Astrocyte (in vitro differentiated cells and primary cell): ENCODE measurements at regions not wholly inside any gene's neighbourhood (a gene's known extent, or its start where the extent isn't known, plus 50 kb on each side); places are given as distances from the start of the nearest gene placed in this dataset.

Source experiments
- DNase-seq: peaks from one replicate; pipeline ENCODE4 v3.0.0-alpha.2; 2010; ENCODE audit warnings: low read depth
- FAIRE-seq: peaks from 2 replicates; lab custom pipeline; 2011; peaks lifted over from hg19 to GRCh38; lab: Jason Lieb, UNC
- H2AFZ ChIP-seq: 2 replicates; pipeline ENCODE4 v1.6.0; 2012; ENCODE audit warnings: low read depth, low read length, inconsistent platforms
- H3K27ac ChIP-seq: 2 replicates; pipeline ENCODE4 v1.5.1; 2011; ENCODE audit warnings: low read depth, low read length, inconsistent platforms
- H3K27me3 ChIP-seq: 2 replicates; pipeline ENCODE4 v1.6.0; 2011; ENCODE audit warnings: low read length, inconsistent platforms; ENCODE audit not compliant: insufficient read depth
- H3K36me3 ChIP-seq: 2 replicates; pipeline ENCODE4 v1.5.1; 2011; ENCODE audit warnings: low read length, inconsistent platforms; ENCODE audit not compliant: insufficient read depth
- H3K4me1 ChIP-seq: 2 replicates; pipeline ENCODE4 v1.5.1; 2011; ENCODE audit warnings: low read length, inconsistent platforms; ENCODE audit not compliant: insufficient read depth
- H3K4me2 ChIP-seq: 2 replicates; pipeline ENCODE4 v1.6.0; 2012; ENCODE audit warnings: low read length, inconsistent platforms
- H3K4me3 ChIP-seq: 2 replicates; pipeline ENCODE4 v1.5.1; 2011; ENCODE audit warnings: low read depth, mild to moderate bottlenecking, low read length, inconsistent platforms; ENCODE audit not compliant: insufficient read depth
- H3K79me2 ChIP-seq: 2 replicates; pipeline ENCODE4 v1.6.0; 2012; ENCODE audit warnings: mild to moderate bottlenecking, low read length, inconsistent platforms; ENCODE audit not compliant: insufficient read depth
- H3K9ac ChIP-seq: 2 replicates; pipeline ENCODE4 v1.6.0; 2012; ENCODE audit warnings: mild to moderate bottlenecking, low read length, inconsistent platforms
- H3K9me3 ChIP-seq: 2 replicates; pipeline ENCODE4 v1.5.1; 2012; ENCODE audit warnings: low read depth, mild to moderate bottlenecking, low read length, inconsistent platforms; ENCODE audit not compliant: insufficient read depth
- H4K20me1 ChIP-seq: 2 replicates; pipeline ENCODE4 v1.6.0; 2012; ENCODE audit warnings: low read length, inconsistent platforms; ENCODE audit not compliant: insufficient read depth
- H3K27ac Mint-ChIP-seq: one replicate; pipeline ENCODE4 v1.8.0; 2021; ENCODE audit warnings: mild to moderate bottlenecking, mixed read lengths; ENCODE audit not compliant: unreplicated experiment
- H3K27me3 Mint-ChIP-seq: one replicate; pipeline ENCODE4 v1.8.0; 2021; ENCODE audit warnings: low read depth, mixed read lengths; ENCODE audit not compliant: unreplicated experiment
- H3K36me3 Mint-ChIP-seq: one replicate; pipeline ENCODE4 v1.8.0; 2021; ENCODE audit warnings: low read depth, mixed read lengths; ENCODE audit not compliant: unreplicated experiment
- H3K4me1 Mint-ChIP-seq: one replicate; pipeline ENCODE4 v1.8.0; 2021; ENCODE audit warnings: low read depth, mixed read lengths; ENCODE audit not compliant: unreplicated experiment
- H3K4me3 Mint-ChIP-seq: one replicate; pipeline ENCODE4 v1.8.0; 2021; ENCODE audit warnings: mild to moderate bottlenecking, moderate library complexity, mixed read lengths; ENCODE audit not compliant: unreplicated experiment
- H3K9me3 Mint-ChIP-seq: one replicate; pipeline ENCODE4 v1.8.0; 2021; ENCODE audit warnings: mild to moderate bottlenecking, mixed read lengths; ENCODE audit not compliant: unreplicated experiment
- EZH2 ChIP-seq: IDR thresholded peaks from 2 replicates; pipeline ENCODE4 v1.6.1; 2012; ENCODE audit warnings: mild to moderate bottlenecking, low read length, inconsistent platforms; ENCODE audit not compliant: insufficient read depth
- TF ChIP-seq, protein P1 (sequence below): IDR thresholded peaks from 2 replicates; pipeline ENCODE4 v1.5.1; 2011; ENCODE audit warnings: low read depth, mild to moderate bottlenecking, inconsistent platforms, low read length, moderate library complexity; ENCODE audit not compliant: insufficient read depth

DNA sequence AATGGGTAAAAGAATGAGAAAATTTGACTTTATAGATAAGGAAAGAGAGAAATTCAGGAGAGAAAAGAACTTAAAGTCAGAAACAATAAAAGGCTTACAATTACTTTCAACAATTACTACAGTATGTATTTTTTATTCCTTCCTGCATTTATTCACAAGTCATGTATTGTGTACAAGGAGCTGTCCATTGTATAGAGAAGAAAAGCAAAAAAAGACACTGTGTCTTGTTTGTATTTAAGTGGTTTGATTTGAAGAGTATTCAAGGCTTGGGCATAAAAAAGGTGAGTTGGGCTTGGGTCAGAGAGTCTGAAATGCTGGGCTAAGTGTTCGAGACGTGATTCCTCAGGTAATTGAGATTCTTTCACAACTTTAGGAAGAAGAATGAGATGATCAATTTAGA is 394.2 kb upstream of the ROBO2 start:
- Histone ChIP-seq H3K79me2 (no peaks in the 10 kb centered on the region), H3K27ac (no peak overlapping the region), H3K9ac (no peak overlapping the region), H2AFZ (no peak overlapping the region), H3K4me3 (no peak overlapping the region), H3K36me3 (no peaks in the 10 kb centered on the region), H3K4me2 (no peak overlapping the region), H3K9me3 (no peaks in the 10 kb centered on the region), H4K20me1 (no peaks in the 10 kb centered on the region), H3K27me3 (no peaks in the 10 kb centered on the region), H3K4me1 (no peaks in the 10 kb centered on the region)
- no peaks in the 10 kb centered on the region for H3K4me1 Mint-ChIP-seq
- no peak overlapping the region for H3K4me3 Mint-ChIP-seq
- no peak overlapping the region for H3K27ac Mint-ChIP-seq
- no peaks in the 10 kb centered on the region for H3K36me3 Mint-ChIP-seq
- no peak for DNase-seq
- H3K9me3 Mint-ChIP-seq = no peaks in the 10 kb centered on the region
- TF ChIP-seq EZH2 = no peak
- TF ChIP-seq, protein P1, sequence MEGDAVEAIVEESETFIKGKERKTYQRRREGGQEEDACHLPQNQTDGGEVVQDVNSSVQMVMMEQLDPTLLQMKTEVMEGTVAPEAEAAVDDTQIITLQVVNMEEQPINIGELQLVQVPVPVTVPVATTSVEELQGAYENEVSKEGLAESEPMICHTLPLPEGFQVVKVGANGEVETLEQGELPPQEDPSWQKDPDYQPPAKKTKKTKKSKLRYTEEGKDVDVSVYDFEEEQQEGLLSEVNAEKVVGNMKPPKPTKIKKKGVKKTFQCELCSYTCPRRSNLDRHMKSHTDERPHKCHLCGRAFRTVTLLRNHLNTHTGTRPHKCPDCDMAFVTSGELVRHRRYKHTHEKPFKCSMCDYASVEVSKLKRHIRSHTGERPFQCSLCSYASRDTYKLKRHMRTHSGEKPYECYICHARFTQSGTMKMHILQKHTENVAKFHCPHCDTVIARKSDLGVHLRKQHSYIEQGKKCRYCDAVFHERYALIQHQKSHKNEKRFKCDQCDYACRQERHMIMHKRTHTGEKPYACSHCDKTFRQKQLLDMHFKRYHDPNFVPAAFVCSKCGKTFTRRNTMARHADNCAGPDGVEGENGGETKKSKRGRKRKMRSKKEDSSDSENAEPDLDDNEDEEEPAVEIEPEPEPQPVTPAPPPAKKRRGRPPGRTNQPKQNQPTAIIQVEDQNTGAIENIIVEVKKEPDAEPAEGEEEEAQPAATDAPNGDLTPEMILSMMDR = no peak
- no peak for FAIRE-seq
- no peaks in the 10 kb centered on the region for H3K27me3 Mint-ChIP-seq

- H3K4me2 ChIP-seq = no peak overlapping the region
- no peaks in the 10 kb centered on the region for H3K36me3 ChIP-seq
- no peak overlapping the region for H3K9ac ChIP-seq
- FAIRE-seq = no peak
- H3K27ac Mint-ChIP-seq = no peak overlapping the region
- DNase-seq = no peak
- TF ChIP-seq, protein P1 = no peak
- TF ChIP-seq EZH2 = no peak
- no peaks in the 10 kb centered on the region for H3K4me1 ChIP-seq
- H3K4me3 Mint-ChIP-seq = no peak overlapping the region
- H3K27me3 Mint-ChIP-seq = no peaks in the 10 kb centered on the region
- no peak overlapping the region for H3K4me3 ChIP-seq
- H3K9me3 ChIP-seq = no peaks in the 10 kb centered on the region
- H2AFZ ChIP-seq = no peak overlapping the region
- H3K79me2 ChIP-seq = no peaks in the 10 kb centered on the region
- no peaks in the 10 kb centered on the region for H3K9me3 Mint-ChIP-seq
- H3K36me3 Mint-ChIP-seq = no peaks in the 10 kb centered on the region
- no peak overlapping the region for H3K27ac ChIP-seq
- H3K4me1 Mint-ChIP-seq = no peaks in the 10 kb centered on the region
- H4K20me1 ChIP-seq = no peaks in the 10 kb centered on the region
- no peaks in the 10 kb centered on the region for H3K27me3 ChIP-seq
These were observed 392.9 kb upstream of the ROBO2 start for GRCh38 chr3:76646921-76647562.

- no peaks in the 10 kb centered on the region for H3K4me1 Mint-ChIP-seq
- Histone ChIP-seq H3K4me2 (no peak overlapping the region), H3K9me3 (no peaks in the 10 kb centered on the region), H3K4me1 (no peaks in the 10 kb centered on the region), H3K4me3 (no peak overlapping the region), H4K20me1 (no peaks in the 10 kb centered on the region), H3K9ac (no peak overlapping the region), H3K27ac (no peak overlapping the region), H3K27me3 (no peaks in the 10 kb centered on the region), H3K79me2 (no peaks in the 10 kb centered on the region), H2AFZ (no peak overlapping the region), H3K36me3 (no peaks in the 10 kb centered on the region)
- no peak overlapping the region for H3K27ac Mint-ChIP-seq
- DNase-seq (no peak), FAIRE-seq (no peak)
- no peaks in the 10 kb centered on the region for H3K36me3 Mint-ChIP-seq
- H3K4me3 Mint-ChIP-seq = no peak overlapping the region
- TF ChIP-seq, protein P1 = no peak
- TF ChIP-seq EZH2 = no peak
- H3K27me3 Mint-ChIP-seq = no peaks in the 10 kb centered on the region
- H3K9me3 Mint-ChIP-seq = no peaks in the 10 kb centered on the region
These were observed 388.1 kb upstream of the ROBO2 start for GRCh38 chr3:76651784-76652183.
